ENCODE measurements at regions not wholly inside any gene's neighbourhood (a gene's known extent, or its start where the extent isn't known, plus 50 kb on each side); places are given as distances from the start of the nearest gene placed in this dataset.
"Not testable (repeated sequence)": the region's sequence is repeated elsewhere in the genome, so short reads cannot be mapped to it uniquely, and the experiment has no call there.

DNA sequence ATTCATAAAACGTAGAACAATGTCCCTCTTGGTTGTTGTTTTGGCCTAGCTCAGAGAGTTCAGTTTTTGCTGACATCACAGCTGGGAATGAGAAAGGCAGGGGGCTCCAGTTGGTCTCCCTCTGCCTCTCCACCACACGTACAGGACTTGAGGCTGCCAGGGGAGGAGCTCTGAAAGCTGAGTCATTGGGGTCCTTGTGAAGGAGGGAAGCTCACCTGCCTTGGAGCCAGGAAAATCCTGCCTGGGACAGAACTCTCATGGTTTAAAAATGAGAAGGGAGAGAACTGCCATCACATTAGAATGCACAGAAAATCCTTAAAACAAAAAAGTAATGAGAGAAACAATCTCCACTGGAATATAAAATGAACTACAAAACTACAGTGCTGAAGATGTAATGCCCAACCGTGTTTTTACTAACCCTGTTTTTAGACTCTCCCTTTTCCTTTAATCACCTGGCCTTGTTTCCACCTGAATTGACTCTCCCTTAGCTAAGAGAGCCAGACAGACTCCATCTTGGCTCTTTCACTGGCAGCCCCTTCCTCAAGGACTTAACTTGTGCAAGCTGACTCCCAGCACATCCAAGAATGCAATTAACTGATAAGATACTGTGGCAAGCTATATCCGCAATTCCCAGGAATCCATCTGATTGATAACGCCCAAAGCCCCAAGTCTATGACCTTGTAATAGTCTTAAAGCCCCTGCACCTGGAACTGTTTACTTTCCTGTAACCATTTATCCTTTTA lies 58.6 kb upstream of the TARP start:
- DNase-seq (ENCODE audit: low read depth): not testable (repeated sequence)

DNA sequence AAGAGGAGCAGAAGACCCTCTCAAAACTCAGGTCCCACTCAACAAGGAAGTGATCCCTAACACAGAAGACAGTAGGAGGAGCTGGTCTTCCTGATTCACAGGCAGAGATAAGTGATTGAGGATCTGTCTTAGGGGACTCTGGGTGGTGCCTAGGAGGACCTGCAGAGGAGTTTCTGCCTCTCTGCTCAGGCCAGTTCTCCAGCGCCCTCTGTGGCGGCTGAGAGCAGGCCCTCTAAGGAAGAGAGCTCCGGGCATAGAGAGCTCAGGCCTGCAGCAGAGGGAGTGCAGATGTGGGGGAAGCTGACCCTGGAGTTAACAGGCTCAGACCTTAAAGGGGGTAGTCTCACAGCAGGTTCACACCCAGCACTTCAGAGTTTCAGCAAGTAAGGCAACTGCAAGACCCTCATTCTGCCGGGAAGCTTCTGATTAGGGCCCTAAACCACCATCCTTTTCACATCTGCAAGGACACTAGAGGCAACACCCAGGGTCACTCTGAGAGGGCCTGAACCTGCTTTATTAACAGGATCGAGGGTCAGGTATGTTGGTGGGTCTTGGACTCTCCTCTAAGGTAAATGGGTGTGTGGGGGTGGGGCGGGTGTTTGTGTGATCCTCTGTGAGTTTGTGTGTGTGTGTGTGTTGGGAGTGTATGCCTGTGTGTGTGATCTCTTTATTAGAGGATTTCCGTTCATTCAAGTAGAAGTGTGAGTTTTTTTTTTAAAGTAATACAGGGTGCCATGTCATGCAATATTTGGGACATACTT lies 57.6 kb upstream of the TARP start:
- no peak for DNase-seq (ENCODE audit: low read depth)

DNA sequence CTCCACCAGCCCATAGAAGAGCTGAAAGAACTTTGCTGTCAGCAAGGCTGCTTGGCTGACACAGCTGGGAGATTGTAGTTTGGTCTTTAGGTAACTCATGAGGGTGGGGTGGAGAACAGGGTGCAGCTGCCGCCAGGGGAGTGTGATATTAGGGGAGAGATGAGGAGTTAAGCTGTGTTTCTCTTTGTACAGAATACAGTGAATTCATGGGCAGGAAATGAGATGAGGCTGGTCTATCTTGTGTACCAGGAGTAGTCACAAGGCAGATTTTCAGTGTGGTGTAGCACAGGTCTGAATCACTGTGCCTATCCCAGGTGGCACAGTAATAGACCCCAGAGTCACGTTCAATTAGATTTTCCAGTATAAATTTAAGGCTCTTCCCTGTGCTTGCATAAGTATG lies 56.6 kb upstream of the TARP start:
- DNase-seq (ENCODE audit: low read depth): no peak

DNA sequence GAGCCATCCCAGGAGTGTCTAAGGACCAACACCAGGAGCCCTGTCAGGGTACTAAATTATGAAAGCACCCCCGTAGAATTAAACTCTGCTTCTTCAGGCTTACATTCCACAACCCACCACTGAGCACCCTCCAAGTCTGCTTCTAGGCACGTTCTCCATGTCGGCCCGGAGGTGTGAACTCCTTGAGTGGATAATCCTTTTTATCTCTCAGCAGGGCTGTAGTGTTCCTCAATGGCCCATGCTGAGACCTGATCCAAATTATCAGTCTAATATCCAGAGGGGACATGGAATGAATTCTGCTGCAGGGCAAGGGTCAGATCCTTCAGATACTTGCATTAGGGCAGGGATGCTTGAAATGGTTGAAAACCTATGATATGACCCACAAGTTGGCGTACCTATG lies 55.9 kb upstream of the TARP start:
- DNase-seq (ENCODE audit: low read depth): no peak

DNA sequence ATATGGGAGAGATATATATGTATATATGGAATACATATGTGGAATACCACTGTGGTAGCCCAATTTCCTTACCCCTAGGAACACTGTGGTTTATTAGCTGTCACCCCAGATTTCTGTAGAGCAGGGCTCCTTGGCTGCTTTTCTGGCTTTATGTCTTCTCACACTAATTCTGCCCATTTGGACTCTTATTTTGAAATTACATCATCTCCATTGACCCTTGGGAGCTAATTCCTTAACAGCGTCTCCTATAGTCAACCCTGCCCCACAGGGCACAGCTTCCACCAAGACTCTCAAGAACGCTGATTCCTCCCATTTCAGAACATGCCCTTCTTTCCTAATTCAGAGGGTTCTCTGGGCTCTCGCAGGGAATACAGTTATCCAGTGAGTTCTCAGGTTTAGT lies 55.4 kb upstream of the TARP start:
- DNase-seq (ENCODE audit: low read depth): no peak

DNA sequence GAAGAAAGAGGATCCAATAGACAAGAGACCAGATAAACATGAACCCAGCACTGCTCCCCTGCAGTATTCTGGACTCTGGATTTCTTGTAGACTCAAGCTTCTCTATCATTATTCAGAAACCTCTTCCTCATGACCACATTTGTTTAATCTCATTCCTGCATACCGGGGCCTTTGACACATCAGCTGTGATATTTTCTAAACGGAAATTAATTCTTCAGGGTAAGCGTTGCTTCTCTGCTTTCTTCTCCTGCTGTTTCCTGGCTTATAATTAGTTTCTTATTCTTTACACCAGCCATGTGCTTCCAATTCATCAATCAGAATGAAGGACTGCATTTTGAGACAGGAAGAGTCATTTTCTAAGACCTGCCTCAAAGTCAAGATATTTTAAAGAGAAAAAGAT lies 54.2 kb upstream of the TARP start:
- DNase-seq (ENCODE audit: low read depth): peak; percentile 6
